Neural cell (in vitro differentiated cells): ENCODE measurements at regions not wholly inside any gene's neighbourhood (a gene's known extent, or its start where the extent isn't known, plus 50 kb on each side); places are given as distances from the start of the nearest gene placed in this dataset.

Experiments
- H2AFZ ChIP-seq: fragments of 200-600, 300-800 bp; sonication (generic), shearing (Covaris generic); 2 replicates; pipeline ENCODE4 v1.6.0; 2014; ENCODE audit warnings: low read depth, mild to moderate bottlenecking, antibody characterized with exemption, low read length, moderate library complexity
- H3F3A ChIP-seq: fragments of 200-600 bp; shearing (Covaris generic); 2 replicates; pipeline ENCODE4 v1.6.1; 2016; ENCODE audit warnings: mild to moderate bottlenecking, moderate library complexity, mixed read lengths, antibody characterized with exemption, low read length; ENCODE audit not compliant: insufficient read depth, poor library complexity, severe bottlenecking
- H3K27ac ChIP-seq: fragments of 200-600, 300-800 bp; sonication (generic), shearing (Covaris generic); 2 replicates; pipeline ENCODE4 v1.5.1; 2014; ENCODE audit warnings: mild to moderate bottlenecking, low read length, moderate library complexity
- H3K27me3 ChIP-seq: fragments of 300-800, 200-600 bp; sonication (generic), shearing (Covaris generic); 2 replicates; pipeline ENCODE4 v1.6.0; 2014; ENCODE audit warnings: mild to moderate bottlenecking, low read depth, low read length, moderate library complexity; ENCODE audit not compliant: insufficient read depth
- H3K36me3 ChIP-seq: fragments of 300-800, 200-600 bp; sonication (generic), shearing (Covaris generic); 2 replicates; pipeline ENCODE4 v1.5.1; 2014; ENCODE audit warnings: mild to moderate bottlenecking, antibody characterized with exemption, low read length, moderate library complexity; ENCODE audit not compliant: insufficient read depth
- H3K4me2 ChIP-seq: fragments of 300-800, 200-600 bp; sonication (generic), shearing (Covaris generic); 2 replicates; pipeline ENCODE4 v1.6.0; 2014; ENCODE audit warnings: mild to moderate bottlenecking, low read length
- H3K4me3 ChIP-seq: fragments of 300-800, 200-600 bp; sonication (generic), shearing (Covaris generic); 2 replicates; pipeline ENCODE4 v1.5.1; 2014; ENCODE audit warnings: mild to moderate bottlenecking, low read length, moderate library complexity
- H3K79me2 ChIP-seq: fragments of 200-600 bp; shearing (Covaris generic); replicated peaks from 2 replicates; pipeline ENCODE4 v1.6.0; 2014; ENCODE audit warnings: mild to moderate bottlenecking, low read length, moderate library complexity; ENCODE audit not compliant: insufficient read depth
- H3K9ac ChIP-seq: fragments of 300-800, 200-600 bp; sonication (generic), shearing (Covaris generic); 2 replicates; pipeline ENCODE4 v1.6.1; 2016; ENCODE audit warnings: mild to moderate bottlenecking, low read length, mixed read lengths
- H3K9me2 ChIP-seq: fragments of 200-600 bp; shearing (Covaris generic); 2 replicates; pipeline ENCODE4 v1.6.1; 2016; ENCODE audit warnings: mild to moderate bottlenecking, low read length, mixed read lengths; ENCODE audit not compliant: insufficient read depth
- H3K9me3 ChIP-seq: fragments of 200-600, 300-800 bp; sonication (generic), shearing (Covaris generic); 2 replicates; pipeline ENCODE4 v1.6.1; 2016; ENCODE audit warnings: mild to moderate bottlenecking, mixed run types, low read length, moderate library complexity, mixed read lengths
- H4K20me1 ChIP-seq: fragments of 200-600 bp; shearing (Covaris generic); 2 replicates; pipeline ENCODE4 v1.6.1; 2016; ENCODE audit warnings: mild to moderate bottlenecking, mixed run types; ENCODE audit not compliant: insufficient read depth
- EP300 ChIP-seq: fragments of 450-650 bp; conservative IDR thresholded peaks from 2 replicates; pipeline ENCODE4 v1.6.1; 2014; ENCODE audit warnings: antibody characterized with exemption, mild to moderate bottlenecking, moderate library complexity; ENCODE audit not compliant: poor library complexity, severe bottlenecking
- EZH2 ChIP-seq: fragments of 200-600, 300-800 bp; shearing (Covaris generic), sonication (generic); IDR thresholded peaks from 2 replicates; pipeline ENCODE4 v1.6.1; 2014; ENCODE audit warnings: antibody characterized with exemption, low read length, borderline replicate concordance, mild to moderate bottlenecking; ENCODE audit not compliant: insufficient read depth, poor library complexity, severe bottlenecking
- MXI1 ChIP-seq: fragments of 450-650 bp; conservative IDR thresholded peaks from 2 replicates; pipeline ENCODE4 v1.6.1; 2014; ENCODE audit warnings: antibody characterized with exemption, mild to moderate bottlenecking; ENCODE audit not compliant: poor library complexity, severe bottlenecking
- POLR2AphosphoS5 ChIP-seq: IDR thresholded peaks from 2 replicates; pipeline ENCODE4 v1.6.1; 2012
- RAD21 ChIP-seq: fragments of 450-650 bp; conservative IDR thresholded peaks from 2 replicates; pipeline ENCODE4 v1.6.1; 2014; ENCODE audit warnings: antibody characterized with exemption, mild to moderate bottlenecking, moderate library complexity
- SMC3 ChIP-seq: fragments of 450-650 bp; conservative IDR thresholded peaks from 2 replicates; pipeline ENCODE4 v1.6.1; 2014; ENCODE audit warnings: antibody characterized with exemption, mild to moderate bottlenecking, moderate library complexity; ENCODE audit not compliant: poor library complexity
- TAF1 ChIP-seq: IDR thresholded peaks from 2 replicates; pipeline ENCODE4 v1.6.1; 2012; ENCODE audit warnings: low read depth
- TF ChIP-seq, protein P1 (sequence below): IDR thresholded peaks from 2 replicates; pipeline ENCODE4 v1.6.1; 2012; ENCODE audit warnings: borderline replicate concordance
- TF ChIP-seq, protein P2 (sequence below): fragments of 450-650 bp; IDR thresholded peaks from 2 replicates; pipeline ENCODE4 v1.5.1; 2014; ENCODE audit warnings: antibody characterized with exemption, mild to moderate bottlenecking, moderate library complexity; ENCODE audit not compliant: poor library complexity, severe bottlenecking

DNA sequence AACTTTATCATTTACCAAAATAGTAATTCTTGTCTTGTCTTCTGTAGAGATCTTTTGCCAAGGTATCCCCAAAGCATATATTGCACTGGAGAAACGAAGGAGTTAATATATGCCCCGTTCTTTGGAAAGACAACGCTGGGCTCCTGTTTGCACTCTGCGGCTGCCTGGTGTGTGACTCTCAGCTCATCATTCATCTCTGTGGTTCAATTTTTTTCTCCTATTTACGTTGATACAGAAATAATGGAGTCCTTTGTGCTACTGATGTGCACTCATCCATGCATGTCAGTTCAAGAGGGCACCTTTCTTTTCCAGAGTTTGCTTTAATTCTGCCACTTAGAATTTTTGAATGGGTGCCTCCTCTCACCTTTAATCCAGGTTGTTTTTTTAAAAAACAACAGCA lies 655.5 kb downstream of the DCDC2C start:
- H3K36me3 ChIP-seq = no peaks in the 10 kb centered on the region
- H3K9me2 ChIP-seq = no peaks in the 10 kb centered on the region
- H4K20me1 ChIP-seq = no peaks in the 10 kb centered on the region
- no peaks in the 10 kb centered on the region for H3F3A ChIP-seq
- no peak overlapping the region for H3K9ac ChIP-seq
- no peaks in the 10 kb centered on the region for H3K79me2 ChIP-seq
- H3K27me3 ChIP-seq = no peaks in the 10 kb centered on the region
- no peak overlapping the region for H2AFZ ChIP-seq
- no peak overlapping the region for H3K4me2 ChIP-seq
- TF ChIP-seq EZH2 (no peak), EP300 (no peak), MXI1 (no peak), RAD21 (no peak), POLR2AphosphoS5 (no peak), SMC3 (no peak), TAF1 (no peak)
- TF ChIP-seq, protein P1, sequence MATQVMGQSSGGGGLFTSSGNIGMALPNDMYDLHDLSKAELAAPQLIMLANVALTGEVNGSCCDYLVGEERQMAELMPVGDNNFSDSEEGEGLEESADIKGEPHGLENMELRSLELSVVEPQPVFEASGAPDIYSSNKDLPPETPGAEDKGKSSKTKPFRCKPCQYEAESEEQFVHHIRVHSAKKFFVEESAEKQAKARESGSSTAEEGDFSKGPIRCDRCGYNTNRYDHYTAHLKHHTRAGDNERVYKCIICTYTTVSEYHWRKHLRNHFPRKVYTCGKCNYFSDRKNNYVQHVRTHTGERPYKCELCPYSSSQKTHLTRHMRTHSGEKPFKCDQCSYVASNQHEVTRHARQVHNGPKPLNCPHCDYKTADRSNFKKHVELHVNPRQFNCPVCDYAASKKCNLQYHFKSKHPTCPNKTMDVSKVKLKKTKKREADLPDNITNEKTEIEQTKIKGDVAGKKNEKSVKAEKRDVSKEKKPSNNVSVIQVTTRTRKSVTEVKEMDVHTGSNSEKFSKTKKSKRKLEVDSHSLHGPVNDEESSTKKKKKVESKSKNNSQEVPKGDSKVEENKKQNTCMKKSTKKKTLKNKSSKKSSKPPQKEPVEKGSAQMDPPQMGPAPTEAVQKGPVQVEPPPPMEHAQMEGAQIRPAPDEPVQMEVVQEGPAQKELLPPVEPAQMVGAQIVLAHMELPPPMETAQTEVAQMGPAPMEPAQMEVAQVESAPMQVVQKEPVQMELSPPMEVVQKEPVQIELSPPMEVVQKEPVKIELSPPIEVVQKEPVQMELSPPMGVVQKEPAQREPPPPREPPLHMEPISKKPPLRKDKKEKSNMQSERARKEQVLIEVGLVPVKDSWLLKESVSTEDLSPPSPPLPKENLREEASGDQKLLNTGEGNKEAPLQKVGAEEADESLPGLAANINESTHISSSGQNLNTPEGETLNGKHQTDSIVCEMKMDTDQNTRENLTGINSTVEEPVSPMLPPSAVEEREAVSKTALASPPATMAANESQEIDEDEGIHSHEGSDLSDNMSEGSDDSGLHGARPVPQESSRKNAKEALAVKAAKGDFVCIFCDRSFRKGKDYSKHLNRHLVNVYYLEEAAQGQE = no peak
- TF ChIP-seq, protein P2, sequence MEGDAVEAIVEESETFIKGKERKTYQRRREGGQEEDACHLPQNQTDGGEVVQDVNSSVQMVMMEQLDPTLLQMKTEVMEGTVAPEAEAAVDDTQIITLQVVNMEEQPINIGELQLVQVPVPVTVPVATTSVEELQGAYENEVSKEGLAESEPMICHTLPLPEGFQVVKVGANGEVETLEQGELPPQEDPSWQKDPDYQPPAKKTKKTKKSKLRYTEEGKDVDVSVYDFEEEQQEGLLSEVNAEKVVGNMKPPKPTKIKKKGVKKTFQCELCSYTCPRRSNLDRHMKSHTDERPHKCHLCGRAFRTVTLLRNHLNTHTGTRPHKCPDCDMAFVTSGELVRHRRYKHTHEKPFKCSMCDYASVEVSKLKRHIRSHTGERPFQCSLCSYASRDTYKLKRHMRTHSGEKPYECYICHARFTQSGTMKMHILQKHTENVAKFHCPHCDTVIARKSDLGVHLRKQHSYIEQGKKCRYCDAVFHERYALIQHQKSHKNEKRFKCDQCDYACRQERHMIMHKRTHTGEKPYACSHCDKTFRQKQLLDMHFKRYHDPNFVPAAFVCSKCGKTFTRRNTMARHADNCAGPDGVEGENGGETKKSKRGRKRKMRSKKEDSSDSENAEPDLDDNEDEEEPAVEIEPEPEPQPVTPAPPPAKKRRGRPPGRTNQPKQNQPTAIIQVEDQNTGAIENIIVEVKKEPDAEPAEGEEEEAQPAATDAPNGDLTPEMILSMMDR = no peak
- H3K9me3 ChIP-seq = peaks cover 3% of the 10 kb centered on the region
- no peak overlapping the region for H3K4me3 ChIP-seq
- H3K27ac ChIP-seq = no peak overlapping the region

DNA sequence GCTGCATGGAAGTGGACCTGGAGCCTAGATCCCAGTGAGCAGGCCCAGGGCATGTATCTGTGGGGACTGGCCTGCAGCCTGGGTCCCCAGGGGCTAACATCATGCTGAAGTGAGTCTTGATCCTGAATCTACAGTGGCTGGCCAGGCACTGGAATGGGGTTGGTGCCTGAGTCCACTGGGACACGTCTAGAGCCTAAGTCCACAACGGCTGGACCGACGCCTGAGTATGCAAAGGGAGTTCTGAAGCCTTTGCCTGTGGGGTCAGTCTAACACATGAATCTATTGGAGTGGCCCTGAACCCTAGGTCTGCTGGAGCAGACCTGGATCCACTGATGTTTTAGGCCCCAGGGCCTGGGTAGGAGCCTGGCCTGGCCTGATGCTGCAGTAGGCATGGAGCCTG lies 665.5 kb downstream of the DCDC2C start:
- Histone ChIP-seq H3K9me2 (no peaks in the 10 kb centered on the region), H3F3A (no peaks in the 10 kb centered on the region), H3K4me3 (no peak overlapping the region), H3K27me3 (no peaks in the 10 kb centered on the region), H3K36me3 (no peaks in the 10 kb centered on the region), H3K9me3 (peaks cover 3% of the 10 kb centered on the region), H2AFZ (no peak overlapping the region), H3K4me2 (no peak overlapping the region), H3K27ac (no peak overlapping the region), H3K9ac (no peak overlapping the region), H4K20me1 (no peaks in the 10 kb centered on the region), H3K79me2 (no peaks in the 10 kb centered on the region)
- TF ChIP-seq, protein P1 = no peak
- TF ChIP-seq EZH2 (no peak), RAD21 (no peak), SMC3 (no peak), MXI1 (no peak), EP300 (no peak), POLR2AphosphoS5 (no peak), TAF1 (no peak)
- TF ChIP-seq, protein P2 = no peak
